ENCODE measurements at regions not wholly inside any gene's neighbourhood (a gene's known extent, or its start where the extent isn't known, plus 50 kb on each side); places are given as distances from the start of the nearest gene placed in this dataset.

- TF ChIP-seq PKNOX1 (IDR thresholded peaks at IDR 0.05), result no peak
- no peak for TF ChIP-seq ARNT (IDR thresholded peaks at IDR 0.05)
- no peak for TF ChIP-seq SP1 (IDR thresholded peaks at IDR 0.05)
- TF ChIP-seq TARDBP (IDR thresholded peaks at IDR 0.05), result no peak
- TF ChIP-seq NFRKB (IDR thresholded peaks at IDR 0.05), result no peak
- no peak for TF ChIP-seq ELF4 (IDR thresholded peaks at IDR 0.05)
Observed at GRCh38 chr10:62981096-62981495, 152.0 kb upstream of the NRBF2 start.
